SK-MEL-5 (cell line): ENCODE measurements at regions not wholly inside any gene's neighbourhood (a gene's known extent, or its start where the extent isn't known, plus 50 kb on each side); places are given as distances from the start of the nearest gene placed in this dataset.

Experiments
- DNase-seq: peaks from one replicate; pipeline ENCODE4 v3.0.0-alpha.2; 2016; ENCODE audit warnings: low read depth, low spot score
- in situ Hi-C: cut with HindIII; loops from 2 replicates; pipeline ENCODE4 v1.10.0; 2016; ENCODE audit warnings: low sequenced_read_pairs, high pct_unique_total_duplicates, low pct_unique_long_range_greater_than_20kb

DNA sequence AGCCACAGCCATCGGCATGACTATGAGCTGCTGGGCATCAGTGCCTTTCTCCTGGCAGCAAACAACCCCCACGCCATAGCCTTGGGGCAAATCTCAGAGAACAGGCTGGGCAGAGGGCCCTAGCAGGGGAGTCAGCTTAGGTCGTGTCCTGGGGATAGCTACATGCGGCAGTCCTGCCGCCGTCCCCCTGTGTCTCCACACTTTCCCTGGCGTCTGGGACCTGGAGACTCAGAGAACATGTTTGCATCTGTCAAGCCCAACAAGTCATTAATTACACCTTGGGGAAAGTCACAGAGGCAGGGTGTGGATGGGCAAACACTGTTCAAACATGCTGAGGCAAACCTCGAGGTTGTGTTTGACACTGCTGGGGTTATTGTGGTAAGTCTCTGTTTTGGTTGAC lies 123.6 kb downstream of the C5orf15 start:
- no peak for DNase-seq
- in situ Hi-C loops, result no loop called here

DNA sequence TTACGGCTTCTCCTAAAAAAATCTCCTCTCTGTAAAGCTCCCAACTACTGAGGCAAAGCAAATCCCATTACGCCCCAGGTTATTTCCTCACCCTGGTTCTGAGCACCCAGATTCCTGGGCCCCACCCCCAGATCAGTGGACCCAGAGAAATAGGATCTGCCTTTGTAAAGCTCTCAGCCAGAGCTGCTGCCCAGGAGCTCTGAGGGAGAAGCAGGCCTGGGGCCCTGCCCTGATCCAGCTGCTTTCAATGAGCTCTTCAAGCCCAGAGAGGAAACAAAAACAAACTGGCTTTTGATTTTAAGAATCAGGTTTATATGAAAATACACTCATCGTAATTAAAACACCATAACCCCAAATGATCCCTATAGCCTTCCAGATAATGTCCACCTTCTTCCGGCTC lies 124.5 kb downstream of the C5orf15 start:
- DNase-seq, result no peak
- in situ Hi-C loops, result no loop called here

DNA sequence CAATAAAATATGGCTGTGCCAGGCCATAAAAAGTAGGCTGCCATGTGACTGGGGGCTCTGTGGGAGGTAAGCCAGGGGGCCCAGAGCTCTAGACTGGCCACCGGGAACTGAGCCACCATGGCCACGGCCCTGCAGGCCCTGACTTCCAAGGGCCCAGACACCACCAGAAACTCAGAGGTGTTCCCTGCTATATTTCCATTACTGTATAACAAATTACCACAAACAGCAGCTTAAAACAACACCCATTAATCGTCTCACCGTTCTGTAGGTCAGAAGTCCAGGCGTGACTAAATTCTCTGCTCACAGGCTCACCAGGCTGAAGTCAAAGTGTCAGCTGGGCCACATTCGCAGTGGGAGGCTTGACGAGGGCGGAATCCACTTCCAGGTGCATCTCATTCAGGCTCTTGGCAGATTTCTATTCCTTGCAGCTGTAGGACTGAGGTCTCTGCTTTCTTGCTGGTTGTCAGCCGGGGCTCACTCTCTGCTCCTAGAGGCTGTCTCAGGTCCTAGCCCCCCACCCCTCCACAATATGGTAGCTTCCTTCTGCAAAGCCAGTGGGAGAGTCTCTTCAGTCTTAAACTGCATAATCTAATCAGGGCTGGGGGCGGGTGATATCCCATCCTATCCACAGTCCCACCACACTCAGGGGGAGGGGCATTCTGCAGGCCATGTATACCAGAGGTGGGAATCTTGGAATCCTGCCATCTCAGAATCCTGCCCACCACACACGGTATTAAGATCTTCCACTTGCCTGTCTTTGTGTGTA lies 125.4 kb downstream of the C5orf15 start:
- in situ Hi-C loops, result no loop called here
- no peak for DNase-seq

DNA sequence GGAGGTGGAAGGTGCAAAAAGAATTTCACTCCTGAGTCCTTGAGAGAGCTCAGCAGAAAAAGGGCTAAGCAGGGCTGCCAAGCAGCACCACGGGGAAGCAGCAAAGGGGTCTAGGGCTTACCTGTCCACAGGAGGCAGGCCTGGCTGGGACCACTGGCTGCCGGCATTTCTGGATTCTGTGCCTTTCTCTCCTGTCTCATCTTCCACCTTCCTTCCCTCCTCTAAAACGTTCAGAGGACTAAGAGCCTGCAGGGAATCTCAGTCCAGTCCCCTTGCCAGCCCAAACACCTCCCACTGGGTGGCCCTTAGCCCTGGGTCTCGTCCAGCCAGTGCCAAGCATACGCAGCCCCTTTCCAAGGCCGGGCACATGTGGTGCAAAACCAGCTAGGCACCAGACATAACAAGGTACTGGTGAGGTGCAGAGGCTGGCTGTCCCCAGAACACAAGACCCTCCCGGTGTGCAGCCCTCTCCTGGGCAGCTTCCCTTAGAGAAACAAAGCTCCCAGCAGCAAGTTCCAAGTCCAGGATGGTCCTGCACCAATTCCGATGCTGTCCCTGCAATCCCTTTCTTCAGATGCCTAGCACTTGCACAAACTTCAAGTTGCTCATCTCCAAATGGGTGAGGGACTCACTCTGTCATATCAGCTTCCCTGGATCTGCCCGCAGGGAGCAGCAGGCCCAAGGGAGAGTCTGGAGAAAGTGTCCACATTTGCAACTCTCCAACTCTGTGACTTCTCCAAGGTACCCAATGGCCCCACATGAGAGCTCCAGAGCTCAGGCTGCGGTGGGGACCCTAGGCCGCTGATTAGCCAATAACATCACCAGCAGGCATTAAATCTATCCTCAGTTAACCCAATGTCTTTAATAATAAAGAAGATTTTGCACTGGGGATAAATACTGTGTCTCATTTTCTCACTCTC lies 126.3 kb downstream of the C5orf15 start:
- in situ Hi-C loops, result no loop called here
- no peak for DNase-seq

DNA sequence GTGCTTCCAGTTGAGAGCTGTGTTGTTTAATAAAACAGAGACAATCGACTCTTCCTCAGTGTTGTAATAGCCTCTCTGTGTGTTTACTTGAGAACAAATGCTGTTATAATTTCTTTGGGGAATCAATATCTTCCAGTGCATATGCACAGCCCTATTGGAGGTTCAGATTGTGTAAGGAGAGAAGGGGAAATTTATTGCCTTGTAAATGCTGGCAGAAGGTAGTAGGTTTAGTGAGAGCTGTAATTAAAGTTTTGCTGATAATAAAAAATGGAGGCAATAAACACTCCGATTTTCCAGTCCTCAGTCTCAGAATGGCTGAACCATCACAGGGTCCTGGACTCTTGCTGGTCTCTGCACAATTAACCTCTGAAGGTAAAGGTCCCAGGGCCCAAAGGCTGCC lies 128.3 kb downstream of the C5orf15 start:
- in situ Hi-C loops, result no loop called here
- no peak for DNase-seq

DNA sequence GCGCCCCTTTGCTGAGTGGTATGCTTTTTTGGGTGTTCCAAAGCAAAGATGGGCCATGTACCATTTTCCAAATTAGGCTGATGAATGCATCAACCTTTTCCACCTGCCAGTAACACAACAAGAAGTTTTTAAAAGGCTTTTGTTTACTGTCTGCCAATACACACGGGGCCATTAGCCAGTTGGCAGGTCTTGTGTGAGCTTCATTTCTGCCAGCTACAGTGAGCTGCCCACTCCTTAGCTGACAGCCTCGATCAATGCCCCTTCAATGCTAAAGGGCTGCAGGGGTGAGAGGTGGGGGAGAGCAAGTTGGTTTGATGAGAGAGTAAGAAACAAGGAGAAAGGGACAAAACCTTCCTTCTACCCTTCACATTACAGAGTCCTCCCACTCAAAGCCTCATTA lies 128.7 kb downstream of the C5orf15 start:
- in situ Hi-C loops, result no loop called here

DNA sequence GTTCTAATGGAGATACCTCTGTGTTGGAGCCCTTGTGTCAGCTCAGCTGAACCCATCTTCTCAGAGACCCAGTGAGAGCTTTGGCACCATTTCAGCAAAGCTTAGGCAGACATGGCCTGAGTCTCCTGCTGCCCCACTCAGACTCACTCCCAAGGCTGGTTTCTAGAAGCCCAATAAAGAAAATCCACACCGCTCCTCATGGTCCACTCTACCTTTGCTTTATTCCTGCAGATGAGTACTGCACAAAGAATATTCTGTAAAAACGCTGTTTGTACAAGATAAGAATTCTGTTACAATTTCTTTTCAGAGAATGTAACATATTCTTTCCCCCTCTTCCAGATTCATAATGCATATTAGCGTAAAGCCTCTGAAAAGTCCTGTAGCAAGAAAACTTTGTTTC lies 129.3 kb downstream of the C5orf15 start:
- in situ Hi-C loops, result no loop called here

More for the DNA sequence above, 128.7 kb downstream of the C5orf15 start:
- DNase-seq, result no peak

DNA sequence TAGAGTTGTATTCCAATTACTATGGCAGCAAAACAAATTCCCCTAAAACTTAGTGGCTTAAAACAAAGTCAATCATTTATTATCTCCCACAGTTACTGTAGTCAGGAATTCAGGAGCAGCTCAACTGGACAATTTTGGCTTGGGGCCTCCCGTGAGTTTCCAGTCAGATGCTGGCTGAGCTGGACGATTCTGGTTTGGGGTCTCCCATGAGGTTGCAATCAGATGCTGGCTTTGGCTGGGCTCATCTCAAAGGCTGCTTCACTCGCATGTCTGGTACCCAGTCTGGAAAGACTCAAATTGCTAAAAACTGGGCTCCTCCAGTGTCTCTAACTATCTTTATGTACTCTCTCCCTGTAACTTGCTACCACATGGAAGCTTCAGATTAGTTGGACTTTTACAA lies 130.1 kb downstream of the C5orf15 start:
- DNase-seq, result no peak
- in situ Hi-C loops, result no loop called here

More for the DNA sequence above, 129.3 kb downstream of the C5orf15 start:
- no peak for DNase-seq

DNA sequence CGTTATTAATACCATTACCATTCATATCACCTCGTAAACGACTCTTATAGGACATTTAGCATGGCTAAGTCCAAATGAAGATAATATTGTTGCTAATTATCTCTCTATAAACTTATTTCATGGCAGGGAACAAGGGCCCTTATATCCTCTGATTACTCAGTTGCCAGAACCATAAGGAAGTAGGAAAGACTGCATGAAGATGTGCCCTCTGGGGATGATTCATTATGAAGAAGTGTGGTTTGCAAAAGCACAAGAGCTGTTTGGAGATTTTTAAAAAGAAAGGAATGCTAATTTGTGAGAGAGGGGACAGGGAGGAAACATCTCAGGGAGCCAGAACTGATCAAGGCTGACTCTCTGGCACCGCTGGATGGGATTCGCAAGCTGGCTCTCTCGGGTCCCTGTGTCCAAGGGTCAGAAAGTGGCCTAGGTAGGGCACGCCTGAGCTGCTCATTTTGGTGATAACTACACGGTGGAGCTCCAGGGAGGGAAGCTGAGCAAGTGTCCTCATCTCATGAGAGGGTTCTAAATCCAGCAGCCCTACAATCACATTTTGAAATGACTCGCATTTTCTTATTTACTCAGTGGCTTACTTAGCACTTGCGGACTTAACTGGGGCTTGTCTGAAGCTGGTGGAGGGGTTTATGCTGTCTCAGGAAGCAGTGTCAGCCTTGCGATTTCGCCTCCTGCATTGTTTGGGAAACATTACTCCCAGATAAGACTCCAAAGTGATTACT lies 136.8 kb downstream of the C5orf15 start:
- in situ Hi-C loops, result no loop called here
- DNase-seq, result no peak

DNA sequence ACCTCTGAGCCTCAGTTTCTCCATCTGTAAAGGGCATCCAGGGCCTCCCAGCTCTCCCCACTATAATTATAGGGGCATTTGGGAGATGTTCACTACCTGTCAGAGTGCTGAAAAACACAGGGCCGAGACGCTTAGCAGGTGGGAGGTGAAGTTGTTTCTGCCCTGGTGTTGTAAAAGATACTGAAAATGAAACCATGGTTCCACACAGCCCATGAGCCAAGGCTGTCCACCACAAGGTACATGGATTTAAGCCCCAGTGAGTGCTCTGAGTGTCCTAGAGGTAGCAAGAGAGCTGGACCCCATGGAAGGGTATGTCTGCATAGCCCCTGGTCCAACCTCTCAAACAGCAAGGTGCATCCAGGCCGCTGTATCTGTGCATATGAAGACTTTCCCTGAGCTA lies 137.5 kb downstream of the C5orf15 start:
- in situ Hi-C loops, result no loop called here
- DNase-seq, result no peak

DNA sequence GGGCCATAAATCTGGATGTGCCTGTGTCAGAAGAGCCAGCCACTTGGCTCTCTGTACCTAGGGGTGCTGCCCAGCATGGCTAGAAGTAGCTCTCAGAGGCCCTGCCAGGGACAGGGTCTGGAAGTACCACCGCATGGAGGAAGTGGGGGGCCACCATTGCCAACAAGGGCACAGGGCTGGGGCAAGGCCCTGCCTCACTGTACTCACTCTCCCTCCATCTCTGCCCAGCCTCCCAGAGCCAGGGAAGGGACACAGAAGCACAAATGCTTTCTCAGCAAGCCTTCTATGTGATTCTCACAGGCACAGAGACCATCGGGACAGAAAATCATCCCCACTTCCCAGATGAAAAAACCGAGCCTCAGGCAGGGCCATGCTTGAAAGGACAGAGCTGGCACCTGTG lies 138.1 kb downstream of the C5orf15 start:
- in situ Hi-C loops, result no loop called here
- DNase-seq, result no peak

DNA sequence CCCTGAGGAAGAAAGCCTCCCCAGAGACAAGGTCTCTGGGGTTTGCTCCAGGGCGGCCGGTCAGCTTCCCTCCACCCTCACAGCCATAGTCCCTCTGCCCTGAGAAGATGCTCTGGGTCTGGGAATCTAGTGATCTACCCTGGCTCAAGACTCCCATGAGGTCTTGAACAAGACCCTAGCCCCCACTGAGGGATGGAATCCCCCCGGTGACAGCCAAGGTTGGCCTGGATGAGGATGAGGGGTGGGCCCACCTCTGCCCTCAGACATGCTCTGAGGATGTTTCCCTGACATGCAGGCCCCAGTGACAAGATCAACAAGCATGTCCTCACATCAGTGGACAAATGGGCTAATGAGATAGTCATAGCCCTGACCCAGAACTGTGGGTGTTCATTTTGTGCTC lies 138.6 kb downstream of the C5orf15 start:
- DNase-seq, result no peak
- in situ Hi-C loops, result no loop called here

DNA sequence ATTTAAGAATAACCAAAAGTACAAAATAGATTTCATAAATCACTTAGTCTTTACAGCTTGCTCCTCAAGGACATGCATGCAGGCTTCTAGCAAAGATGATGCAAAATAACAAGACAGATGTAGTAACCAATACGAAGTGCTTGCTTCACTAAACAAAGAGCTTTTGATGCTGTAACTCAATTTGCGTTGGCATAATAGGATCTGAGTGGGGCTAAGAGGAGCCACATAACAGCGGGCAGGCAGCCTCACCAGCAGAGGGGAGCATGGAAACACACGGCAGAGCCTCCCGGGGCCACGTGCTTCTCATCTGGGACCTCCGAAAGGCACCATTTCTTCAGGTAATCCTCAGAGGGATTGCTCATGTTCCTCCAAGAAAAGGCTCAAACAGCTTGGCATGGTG lies 139.7 kb downstream of the C5orf15 start:
- in situ Hi-C loops, result no loop called here
- DNase-seq, result peak; percentile 19

DNA sequence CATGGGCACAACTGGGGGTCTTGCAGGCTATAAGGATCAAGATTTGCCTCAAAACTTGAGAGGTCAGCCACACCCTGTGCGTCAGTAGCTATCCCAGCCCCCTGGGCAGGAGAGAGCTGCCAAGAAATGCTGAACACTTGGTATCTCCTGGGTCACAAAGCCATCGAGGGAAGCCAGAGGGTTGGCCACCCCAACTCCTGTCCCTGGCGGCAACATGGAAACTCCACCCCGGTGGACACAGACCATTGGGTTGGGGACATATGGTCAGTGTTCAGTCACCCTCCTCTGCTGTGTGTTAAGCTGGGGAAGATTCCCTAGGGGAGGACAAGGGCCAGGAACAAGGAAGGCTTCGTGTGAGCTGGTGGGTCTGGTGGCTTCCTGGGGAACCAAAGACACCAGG lies 140.6 kb downstream of the C5orf15 start:
- in situ Hi-C loops, result no loop called here
- no peak for DNase-seq

DNA sequence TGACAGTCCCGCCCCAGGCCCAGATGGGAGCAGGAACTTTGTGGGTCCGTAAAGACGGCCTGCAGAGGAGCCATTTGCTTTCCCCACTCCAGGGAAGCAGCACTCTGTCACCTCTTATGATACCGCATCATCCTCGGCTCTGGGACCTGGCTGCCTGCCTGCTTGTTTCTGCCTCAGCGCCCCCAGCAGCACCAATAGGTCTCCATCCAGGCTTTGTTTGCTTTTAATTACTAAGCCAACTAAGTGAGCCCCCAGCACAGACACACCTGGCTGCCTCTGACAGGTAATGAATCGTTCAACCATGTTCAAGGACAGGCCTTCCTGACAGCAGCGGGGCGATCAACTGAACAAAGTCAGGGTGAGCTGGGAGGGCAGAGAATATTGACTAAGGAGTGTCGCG lies 141.4 kb downstream of the C5orf15 start:
- in situ Hi-C loops, result no loop called here

DNA sequence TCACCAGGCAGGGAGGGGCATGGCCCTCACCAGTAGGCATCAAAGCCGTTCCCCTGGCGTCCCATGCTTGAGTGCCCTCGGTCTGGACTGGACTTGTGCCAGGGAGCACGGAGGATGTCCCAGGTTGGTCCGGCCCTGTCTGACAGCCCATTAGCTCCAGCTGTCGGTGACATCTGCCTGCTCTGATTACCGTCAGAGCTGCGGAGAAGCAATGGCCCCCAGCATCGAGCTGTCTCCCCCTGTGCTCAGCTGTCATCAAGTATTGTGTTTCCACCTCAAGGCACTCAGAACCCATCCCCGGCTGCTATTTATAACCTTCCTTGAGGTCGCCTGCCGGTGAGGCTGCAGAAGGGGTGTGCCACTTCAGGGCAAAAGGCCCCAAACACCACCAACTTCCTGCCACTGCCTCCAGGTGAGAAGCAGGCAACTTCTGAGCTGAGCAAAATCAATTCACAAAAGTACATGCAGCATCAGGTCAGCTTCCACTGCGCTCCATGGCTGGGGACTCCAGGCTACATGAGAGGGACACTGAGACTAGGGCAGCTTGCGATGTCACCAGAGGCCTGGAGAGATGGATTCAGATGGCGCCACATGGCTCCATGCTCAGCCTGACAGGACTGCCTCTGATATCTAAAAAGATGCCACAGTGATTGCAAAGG lies 142.7 kb downstream of the C5orf15 start:
- no peak for DNase-seq
- in situ Hi-C loops, result no loop called here

More for the DNA sequence above, 141.4 kb downstream of the C5orf15 start:
- no peak for DNase-seq

DNA sequence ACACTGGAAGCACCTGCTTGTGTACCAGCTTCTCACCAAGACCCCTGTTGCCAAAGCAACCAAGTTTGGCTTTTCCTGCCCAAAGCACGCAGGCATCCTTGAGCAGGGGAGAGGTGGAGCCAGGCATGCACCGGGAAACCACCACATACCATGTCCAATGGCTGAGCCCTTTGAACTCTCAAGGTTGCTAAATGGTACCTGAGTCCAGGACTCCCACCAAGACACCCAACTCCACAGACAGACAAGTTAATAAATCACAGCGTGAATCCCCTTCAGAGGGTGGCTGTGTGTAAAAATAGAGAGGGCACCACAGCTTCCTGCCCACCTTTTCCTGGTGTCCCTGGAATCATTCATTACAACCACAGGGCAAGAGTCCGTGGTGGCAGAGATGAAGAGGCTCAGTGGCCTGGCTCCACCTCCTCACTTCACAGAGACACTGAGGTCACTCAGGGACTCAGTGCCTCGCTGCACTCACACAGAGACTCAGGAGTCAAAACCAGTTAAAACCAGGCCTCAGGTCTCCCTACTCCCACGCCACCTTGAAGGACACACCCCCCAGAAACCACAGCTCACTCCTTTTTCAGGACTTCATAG lies 143.7 kb downstream of the C5orf15 start:
- DNase-seq, result no peak
- in situ Hi-C loops, result no loop called here
